ENCODE measurements at regions not wholly inside any gene's neighbourhood (a gene's known extent, or its start where the extent isn't known, plus 50 kb on each side); places are given as distances from the start of the nearest gene placed in this dataset.

GRCh38 chr5:39946356-39947045 is 521.7 kb upstream of the DAB2 start:
- intact Hi-C loops (cut with micrococcal nuclease), result loop anchor here (5.0 kb wide), 3 partner anchors 96 to 364 kb away; no protein-coding TSS in a partner anchor
- Histone ChIP-seq H3K27me3 (ENCODE audit: low read length) (no peaks in the 10 kb centered on the region), H3K79me2 (ENCODE audit: low read length) (no peaks in the 10 kb centered on the region), H3K27ac (ENCODE audit: low read length) (no peak overlapping the region), H4K20me1 (ENCODE audit: low read length) (no peaks in the 10 kb centered on the region), H3K4me1 (ENCODE audit: insufficient read depth, low read length) (no peaks in the 10 kb centered on the region), H3K9ac (ENCODE audit: low read length) (no peak overlapping the region), H3K9me3 (ENCODE audit: low read length) (no peaks in the 10 kb centered on the region), H3K4me2 (ENCODE audit: low read length) (no peak overlapping the region), H2AFZ (ENCODE audit: low read length) (no peak overlapping the region), H3K36me3 (ENCODE audit: low read depth, low read length) (no peaks in the 10 kb centered on the region), H3K9me2 (replicated peaks; ENCODE audit: low read length) (no peaks in the 10 kb centered on the region), H3K4me3 (ENCODE audit: low read length) (no peak overlapping the region), H3F3A (ENCODE audit: low read length, unreplicated experiment) (no peaks in the 10 kb centered on the region)
- no peak for DNase-seq
- TF ChIP-seq CTCF (conservative IDR thresholded peaks at IDR 0.05; ENCODE audit: low read depth, low read length) (no peak), EZH2phosphoT487 (IDR thresholded peaks at IDR 0.05; ENCODE audit: borderline replicate concordance, low read length) (no peak), EZH2 (IDR thresholded peaks at IDR 0.05; ENCODE audit: low read length, unreplicated experiment) (no peak)
- no peak for ATAC-seq
- ChIA-PET POLR2A (ENCODE audit: unreplicated experiment) (no interaction called here), CTCF (no interaction called here)
- no TSS peak for BruUV-seq (replicated peaks)

- CTCF ChIA-PET, result no interaction called here
- BruUV-seq (replicated peaks), result no TSS peak
- intact Hi-C loops (cut with micrococcal nuclease), result loop anchor here (5.0 kb wide), 3 partner anchors 96 to 364 kb away; no protein-coding TSS in a partner anchor
- H3K27ac ChIP-seq (ENCODE audit: low read length), result no peak overlapping the region
- no peak overlapping the region for H2AFZ ChIP-seq (ENCODE audit: low read length)
- H3K4me2 ChIP-seq (ENCODE audit: low read length), result no peak overlapping the region
- H4K20me1 ChIP-seq (ENCODE audit: low read length), result no peaks in the 10 kb centered on the region
- no peaks in the 10 kb centered on the region for H3K36me3 ChIP-seq (ENCODE audit: low read depth, low read length)
- POLR2A ChIA-PET (ENCODE audit: unreplicated experiment), result no interaction called here
- no peak overlapping the region for H3K4me3 ChIP-seq (ENCODE audit: low read length)
- no peaks in the 10 kb centered on the region for H3K4me1 ChIP-seq (ENCODE audit: insufficient read depth, low read length)
- H3K79me2 ChIP-seq (ENCODE audit: low read length), result no peaks in the 10 kb centered on the region
- ATAC-seq, result no peak
- TF ChIP-seq EZH2phosphoT487 (IDR thresholded peaks at IDR 0.05; ENCODE audit: borderline replicate concordance, low read length) (no peak), EZH2 (IDR thresholded peaks at IDR 0.05; ENCODE audit: low read length, unreplicated experiment) (no peak), CTCF (conservative IDR thresholded peaks at IDR 0.05; ENCODE audit: low read depth, low read length) (no peak)
- H3K27me3 ChIP-seq (ENCODE audit: low read length), result no peaks in the 10 kb centered on the region
- H3K9ac ChIP-seq (ENCODE audit: low read length), result no peak overlapping the region
- no peaks in the 10 kb centered on the region for H3K9me3 ChIP-seq (ENCODE audit: low read length)
- H3K9me2 ChIP-seq (replicated peaks; ENCODE audit: low read length), result no peaks in the 10 kb centered on the region
- DNase-seq, result no peak
- no peaks in the 10 kb centered on the region for H3F3A ChIP-seq (ENCODE audit: low read length, unreplicated experiment)
Measured at GRCh38 chr5:39945870-39946269, 521.1 kb upstream of the DAB2 start.

- Histone ChIP-seq H3K4me3 (ENCODE audit: low read length) (no peak overlapping the region), H3K27ac (ENCODE audit: low read length) (no peak overlapping the region), H3K4me1 (ENCODE audit: insufficient read depth, low read length) (no peaks in the 10 kb centered on the region), H3K4me2 (ENCODE audit: low read length) (no peak overlapping the region), H3K9ac (ENCODE audit: low read length) (no peak overlapping the region), H3K9me2 (replicated peaks; ENCODE audit: low read length) (no peaks in the 10 kb centered on the region), H3K27me3 (ENCODE audit: low read length) (no peaks in the 10 kb centered on the region), H2AFZ (ENCODE audit: low read length) (no peak overlapping the region), H3K79me2 (ENCODE audit: low read length) (no peaks in the 10 kb centered on the region), H3K9me3 (ENCODE audit: low read length) (no peaks in the 10 kb centered on the region), H3F3A (ENCODE audit: low read length, unreplicated experiment) (no peaks in the 10 kb centered on the region), H3K36me3 (ENCODE audit: low read depth, low read length) (no peaks in the 10 kb centered on the region), H4K20me1 (ENCODE audit: low read length) (no peaks in the 10 kb centered on the region)
- intact Hi-C loops (cut with micrococcal nuclease), result loop anchor here (5.0 kb wide), 1 partner anchor 297 kb away; no protein-coding TSS in a partner anchor
- no TSS peak for BruUV-seq (replicated peaks)
- ChIA-PET POLR2A (ENCODE audit: unreplicated experiment) (no interaction called here), CTCF (no interaction called here)
- ATAC-seq (no peak), DNase-seq (no peak)
- TF ChIP-seq EZH2phosphoT487 (IDR thresholded peaks at IDR 0.05; ENCODE audit: borderline replicate concordance, low read length) (no peak), EZH2 (IDR thresholded peaks at IDR 0.05; ENCODE audit: low read length, unreplicated experiment) (no peak), CTCF (conservative IDR thresholded peaks at IDR 0.05; ENCODE audit: low read depth, low read length) (no peak)
Measured at GRCh38 chr5:39943811-39944210, 519.0 kb upstream of the DAB2 start.
